Fibroblast of mammary gland (primary cell): ENCODE measurements at regions not wholly inside any gene's neighbourhood (a gene's known extent, or its start where the extent isn't known, plus 50 kb on each side); places are given as distances from the start of the nearest gene placed in this dataset.

Experiments
- DNase-seq: peaks from one replicate; pipeline ENCODE4 v3.0.0-alpha.2; 2010; ENCODE audit warnings: low read depth
- H3K4me3 ChIP-seq: 2 replicates; pipeline ENCODE4 v1.5.1; 2011; ENCODE audit warnings: low read depth, mild to moderate bottlenecking, low read length, moderate library complexity; ENCODE audit not compliant: control insufficient read depth
- TF ChIP-seq, protein P1 (sequence below): conservative IDR thresholded peaks from 2 replicates; pipeline ENCODE4 v1.5.1; 2011; ENCODE audit warnings: low read depth, low read length, inconsistent platforms; ENCODE audit not compliant: control insufficient read depth, insufficient read depth

DNA sequence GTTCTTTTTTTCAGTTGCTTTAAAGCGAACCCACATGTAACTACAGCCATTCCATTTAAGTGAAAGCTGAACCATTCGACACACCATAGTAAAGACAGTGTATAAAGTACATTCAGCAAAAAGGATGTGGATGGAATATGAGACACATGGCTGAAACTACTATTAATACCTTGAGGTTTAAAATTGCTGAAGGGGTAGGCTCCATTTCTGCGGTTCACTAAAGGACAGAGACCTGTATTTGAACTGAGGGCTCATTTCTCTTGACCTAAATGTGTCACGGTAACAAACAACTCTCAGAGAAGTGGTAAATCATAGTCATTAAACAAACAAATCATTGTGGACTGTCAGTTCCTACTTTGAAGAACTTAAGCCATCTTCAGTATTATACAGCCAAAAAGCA is 1085.6 kb upstream of the TENM3 start:
- TF ChIP-seq, protein P1, sequence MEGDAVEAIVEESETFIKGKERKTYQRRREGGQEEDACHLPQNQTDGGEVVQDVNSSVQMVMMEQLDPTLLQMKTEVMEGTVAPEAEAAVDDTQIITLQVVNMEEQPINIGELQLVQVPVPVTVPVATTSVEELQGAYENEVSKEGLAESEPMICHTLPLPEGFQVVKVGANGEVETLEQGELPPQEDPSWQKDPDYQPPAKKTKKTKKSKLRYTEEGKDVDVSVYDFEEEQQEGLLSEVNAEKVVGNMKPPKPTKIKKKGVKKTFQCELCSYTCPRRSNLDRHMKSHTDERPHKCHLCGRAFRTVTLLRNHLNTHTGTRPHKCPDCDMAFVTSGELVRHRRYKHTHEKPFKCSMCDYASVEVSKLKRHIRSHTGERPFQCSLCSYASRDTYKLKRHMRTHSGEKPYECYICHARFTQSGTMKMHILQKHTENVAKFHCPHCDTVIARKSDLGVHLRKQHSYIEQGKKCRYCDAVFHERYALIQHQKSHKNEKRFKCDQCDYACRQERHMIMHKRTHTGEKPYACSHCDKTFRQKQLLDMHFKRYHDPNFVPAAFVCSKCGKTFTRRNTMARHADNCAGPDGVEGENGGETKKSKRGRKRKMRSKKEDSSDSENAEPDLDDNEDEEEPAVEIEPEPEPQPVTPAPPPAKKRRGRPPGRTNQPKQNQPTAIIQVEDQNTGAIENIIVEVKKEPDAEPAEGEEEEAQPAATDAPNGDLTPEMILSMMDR = no peak
- no peak overlapping the region for H3K4me3 ChIP-seq
- no peak for DNase-seq

DNA sequence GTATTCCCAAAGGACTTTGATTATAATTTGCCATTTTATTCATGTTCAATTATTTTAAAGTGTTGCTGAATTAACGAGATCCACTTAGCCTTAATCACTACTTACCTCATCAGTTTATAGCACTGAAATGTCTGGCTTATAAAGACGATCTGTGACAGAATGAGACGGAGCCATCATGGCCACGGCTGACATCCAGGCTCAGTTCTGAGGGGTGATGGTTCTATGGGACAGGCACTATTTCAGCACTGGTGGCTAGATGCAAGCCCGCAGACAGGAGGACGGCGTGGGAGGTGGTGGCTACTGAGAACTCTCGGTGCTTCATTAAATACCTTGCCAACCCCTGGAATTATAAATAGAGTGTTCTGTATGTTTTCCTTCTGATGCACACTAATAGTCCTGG is 1084.2 kb upstream of the TENM3 start:
- TF ChIP-seq, protein P1 = no peak
- no peak overlapping the region for H3K4me3 ChIP-seq
- DNase-seq = no peak

DNA sequence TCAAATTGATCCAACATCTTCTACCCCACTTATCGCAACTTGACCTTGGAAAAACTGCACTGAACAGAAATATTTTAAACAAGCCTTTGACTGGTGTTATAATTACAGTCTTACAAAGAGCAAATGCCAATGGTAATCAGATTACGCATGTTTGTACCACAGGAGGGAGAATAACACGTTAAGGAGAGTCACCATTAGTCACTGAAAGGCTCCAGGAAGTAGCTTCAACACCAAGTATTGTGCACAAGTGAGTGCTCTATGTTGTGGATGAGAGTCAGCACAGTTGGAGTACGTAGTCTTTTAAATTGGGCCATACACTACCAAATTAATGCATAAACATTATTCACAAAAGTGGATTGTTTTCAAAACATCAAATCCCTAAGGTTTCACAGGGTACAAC is 1081.5 kb upstream of the TENM3 start:
- H3K4me3 ChIP-seq = no peak overlapping the region
- DNase-seq = peak; percentile 6
- TF ChIP-seq, protein P1 = no peak

DNA sequence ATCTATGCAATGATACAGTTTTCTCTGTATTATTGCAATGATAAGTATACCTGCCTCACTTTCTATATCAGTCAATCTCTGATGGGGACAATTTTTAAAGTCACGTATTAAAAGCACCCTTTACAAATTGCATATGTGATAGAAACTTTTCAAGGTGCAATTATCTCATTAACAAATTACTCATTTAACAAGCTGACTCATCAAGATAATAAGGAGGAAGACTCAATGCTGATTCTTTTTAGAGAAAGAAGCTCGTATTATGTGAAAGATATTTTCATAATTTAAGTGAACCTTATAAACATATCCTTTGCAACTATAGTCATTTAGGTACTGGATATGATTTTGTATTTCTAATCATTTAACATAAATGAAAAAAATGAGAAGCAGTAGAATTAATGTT is 1080.9 kb upstream of the TENM3 start:
- TF ChIP-seq, protein P1 = no peak
- no peak overlapping the region for H3K4me3 ChIP-seq
- no peak for DNase-seq

DNA sequence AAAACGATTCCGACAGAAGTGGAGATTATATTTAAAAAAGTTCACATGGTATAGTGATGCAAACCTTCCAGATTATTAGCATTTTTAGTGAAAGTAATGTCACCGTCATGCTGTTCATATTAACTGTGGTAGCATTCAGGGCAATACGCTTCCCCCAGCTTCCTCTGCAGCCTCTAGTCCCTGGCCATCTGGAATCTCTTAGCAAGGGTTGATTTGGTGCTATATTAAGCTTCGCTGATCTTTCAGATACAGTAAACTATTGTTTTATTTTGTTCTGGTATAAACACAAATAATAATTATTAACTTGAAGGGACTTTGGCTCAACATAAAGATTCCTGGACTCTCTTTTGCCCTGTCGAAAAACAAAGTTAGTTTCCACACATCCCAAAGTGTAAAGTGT is 1080.5 kb upstream of the TENM3 start:
- TF ChIP-seq, protein P1 = no peak
- DNase-seq = no peak
- H3K4me3 ChIP-seq = no peak overlapping the region

DNA sequence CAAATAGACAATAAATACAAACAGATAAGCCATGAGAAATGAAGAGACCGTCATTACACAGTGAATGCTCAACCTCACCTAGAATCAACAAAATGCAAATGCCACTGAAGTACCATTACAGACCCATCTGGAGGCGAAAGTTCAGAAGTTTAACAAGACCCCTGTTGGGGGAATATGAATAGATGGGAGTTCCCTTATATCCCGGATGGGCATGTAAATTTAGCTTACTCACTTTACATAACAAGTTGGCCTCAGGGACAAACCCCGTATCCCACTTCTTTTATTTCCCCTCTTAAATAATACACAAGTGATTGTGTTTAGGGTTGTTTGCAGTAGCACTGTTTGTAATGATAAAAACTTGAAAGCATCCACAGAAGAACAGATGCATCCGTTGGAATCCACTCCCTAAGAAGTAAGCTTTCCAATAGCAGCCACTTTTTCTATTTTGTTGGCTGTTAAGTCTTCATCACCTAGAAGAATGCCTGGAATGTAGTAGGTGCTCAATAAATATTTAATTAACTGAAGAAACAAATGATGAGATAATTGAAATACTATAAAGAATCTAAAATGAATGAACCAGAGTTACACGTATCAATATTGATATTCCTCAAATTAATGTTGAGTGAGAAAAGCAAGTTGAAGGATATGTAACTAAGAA is 1076.3 kb upstream of the TENM3 start:
- no peak for DNase-seq
- no peak overlapping the region for H3K4me3 ChIP-seq
- TF ChIP-seq, protein P1 = no peak
